LNCaP clone FGC (cell line): ENCODE measurements at regions not wholly inside any gene's neighbourhood (a gene's known extent, or its start where the extent isn't known, plus 50 kb on each side); places are given as distances from the start of the nearest gene placed in this dataset.

Experiments used
- DNase-seq: peaks from one replicate; pipeline ENCODE4 v3.0.0-alpha.2; 2011; ENCODE audit warnings: low read depth
- H3K4me3 ChIP-seq: 2 replicates; pipeline ENCODE4 v1.5.1; 2011; ENCODE audit warnings: mild to moderate bottlenecking, low read depth, low read length, control low read depth
- CTCF ChIP-seq: IDR thresholded peaks from 2 replicates; pipeline ENCODE4 v1.5.1; 2012; ENCODE audit warnings: mild to moderate bottlenecking; ENCODE audit not compliant: control insufficient read depth, insufficient read depth; ENCODE audit errors: extremely low read depth

- no peak for DNase-seq
- TF ChIP-seq CTCF, result no peak
- H3K4me3 ChIP-seq, result no peak overlapping the region
Measured at GRCh38 chr14:36465178-36465577, 54.9 kb downstream of the NKX2-1 start.

DNA sequence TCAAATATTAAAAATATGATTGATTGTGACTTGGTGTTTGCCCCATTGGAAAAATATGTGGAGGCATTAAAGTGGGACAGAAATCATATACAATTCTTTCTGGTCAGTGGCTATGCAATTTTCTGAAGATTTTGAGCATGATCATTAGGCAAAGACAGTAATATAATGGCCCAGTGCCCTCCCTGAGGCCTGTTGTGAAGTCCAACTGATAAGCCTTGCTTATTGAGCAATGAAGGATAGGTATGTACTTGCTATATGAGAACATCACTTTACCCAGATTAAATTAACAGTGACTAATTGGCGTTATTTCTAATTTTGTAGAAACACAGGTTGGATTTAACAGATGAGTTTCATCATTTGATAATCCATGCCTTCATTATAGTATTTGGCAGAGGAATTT, 57.1 kb downstream of the NKX2-1 start:
- no peak for DNase-seq
- no peak overlapping the region for H3K4me3 ChIP-seq
- no peak for TF ChIP-seq CTCF

DNA sequence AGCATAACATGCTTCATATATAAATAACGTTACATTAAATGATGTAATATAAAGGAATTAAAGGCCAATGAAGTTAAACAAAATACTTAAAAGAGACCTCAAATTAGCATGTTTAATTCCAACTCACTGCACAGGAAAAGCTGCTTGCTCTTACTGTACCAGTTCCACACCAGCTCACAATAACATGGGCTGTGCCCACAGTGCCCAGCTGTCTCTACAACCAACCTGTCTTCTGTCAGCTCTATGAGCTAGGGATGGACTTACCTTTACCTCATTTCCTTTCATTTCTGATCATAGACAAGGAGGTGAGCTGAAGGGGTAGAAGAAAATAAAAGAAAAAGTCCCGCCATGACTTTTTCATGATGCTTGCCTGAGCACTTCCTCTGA, 64.8 kb downstream of the NKX2-1 start:
- no peak overlapping the region for H3K4me3 ChIP-seq
- no peak for DNase-seq
- no peak for TF ChIP-seq CTCF

- no peak for TF ChIP-seq CTCF
- H3K4me3 ChIP-seq, result no peak overlapping the region
- DNase-seq, result no peak
Measured at GRCh38 chr14:36454599-36455240, 65.3 kb downstream of the NKX2-1 start.

- no peak for TF ChIP-seq CTCF
- no peak for DNase-seq
- H3K4me3 ChIP-seq, result no peak overlapping the region
Measured at GRCh38 chr14:36452860-36453259, 67.2 kb downstream of the NKX2-1 start.

DNA sequence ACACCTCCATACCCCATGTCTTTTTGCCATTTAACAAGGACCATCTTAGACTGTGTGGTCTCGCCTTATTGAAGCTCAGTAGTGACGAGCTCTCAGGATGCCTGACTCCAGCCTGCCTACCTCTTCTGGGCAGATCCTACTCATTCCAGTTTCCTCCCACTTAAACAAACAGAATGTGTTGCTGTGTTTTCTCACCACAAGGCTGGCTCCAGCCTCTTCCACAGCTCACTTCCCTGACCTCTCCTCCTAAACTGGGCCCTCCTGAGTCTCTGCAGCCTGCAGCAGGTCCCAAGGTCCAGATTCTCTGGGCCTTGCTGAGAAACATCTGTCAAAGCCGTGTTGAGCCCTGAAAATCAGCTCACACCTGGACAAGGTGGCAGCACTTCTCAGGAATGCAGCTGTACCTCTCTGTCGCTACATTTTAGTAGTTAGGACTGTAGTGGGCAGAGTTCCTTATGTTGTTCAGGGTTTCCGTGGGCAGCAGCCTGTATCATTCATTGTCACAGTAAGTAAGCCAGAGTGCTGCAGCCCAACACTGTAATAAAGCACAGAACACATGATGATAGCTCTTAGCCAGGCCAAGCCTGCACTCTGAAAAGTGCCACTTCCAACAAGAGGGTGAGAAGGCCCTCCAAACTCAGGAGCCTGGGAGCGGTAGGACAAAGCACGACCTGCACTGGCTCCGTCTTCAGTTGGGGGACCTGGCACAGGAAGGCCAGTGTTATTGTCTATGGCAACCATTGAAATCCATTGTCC, 68.5 kb downstream of the NKX2-1 start:
- no peak for DNase-seq
- no peak for TF ChIP-seq CTCF

More for the DNA sequence above, 68.5 kb downstream of the NKX2-1 start:
- no peak overlapping the region for H3K4me3 ChIP-seq
